DOHH2 (cell line): ENCODE measurements at regions not wholly inside any gene's neighbourhood (a gene's known extent, or its start where the extent isn't known, plus 50 kb on each side); places are given as distances from the start of the nearest gene placed in this dataset.

Source experiments
- EZH2phosphoT487 ChIP-seq: fragments of 200-600 bp; sonication (generic); IDR thresholded peaks from 2 replicates; pipeline ENCODE4 v1.6.1; 2017; ENCODE audit warnings: borderline replicate concordance, mild to moderate bottlenecking, antibody characterized with exemption, low read length, moderate library complexity, mixed read lengths
- TF ChIP-seq, protein P1 (sequence below): fragments of 200-600 bp; sonication (generic); IDR thresholded peaks from one replicate; pipeline ENCODE4 v1.5.1; 2014; ENCODE audit warnings: antibody characterized with exemption, mild to moderate bottlenecking, low read depth, low read length; ENCODE audit not compliant: poor library complexity, severe bottlenecking

GRCh38 chr4:12293906-12294525 is 865.3 kb upstream of the HS3ST1 start:
- TF ChIP-seq, protein P1, sequence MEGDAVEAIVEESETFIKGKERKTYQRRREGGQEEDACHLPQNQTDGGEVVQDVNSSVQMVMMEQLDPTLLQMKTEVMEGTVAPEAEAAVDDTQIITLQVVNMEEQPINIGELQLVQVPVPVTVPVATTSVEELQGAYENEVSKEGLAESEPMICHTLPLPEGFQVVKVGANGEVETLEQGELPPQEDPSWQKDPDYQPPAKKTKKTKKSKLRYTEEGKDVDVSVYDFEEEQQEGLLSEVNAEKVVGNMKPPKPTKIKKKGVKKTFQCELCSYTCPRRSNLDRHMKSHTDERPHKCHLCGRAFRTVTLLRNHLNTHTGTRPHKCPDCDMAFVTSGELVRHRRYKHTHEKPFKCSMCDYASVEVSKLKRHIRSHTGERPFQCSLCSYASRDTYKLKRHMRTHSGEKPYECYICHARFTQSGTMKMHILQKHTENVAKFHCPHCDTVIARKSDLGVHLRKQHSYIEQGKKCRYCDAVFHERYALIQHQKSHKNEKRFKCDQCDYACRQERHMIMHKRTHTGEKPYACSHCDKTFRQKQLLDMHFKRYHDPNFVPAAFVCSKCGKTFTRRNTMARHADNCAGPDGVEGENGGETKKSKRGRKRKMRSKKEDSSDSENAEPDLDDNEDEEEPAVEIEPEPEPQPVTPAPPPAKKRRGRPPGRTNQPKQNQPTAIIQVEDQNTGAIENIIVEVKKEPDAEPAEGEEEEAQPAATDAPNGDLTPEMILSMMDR = no peak
- no peak for TF ChIP-seq EZH2phosphoT487
